GM12878 (cell line): ENCODE measurements at regions not wholly inside any gene's neighbourhood (a gene's known extent, or its start where the extent isn't known, plus 50 kb on each side); places are given as distances from the start of the nearest gene placed in this dataset.

Experiments
- CTCF ChIP-seq, 3 experiments: IDR thresholded peaks in 2 of 3; conservative IDR thresholded peaks in 1 of 3; 2 replicates each; pipeline ENCODE4 v1.5.1; 2011; ENCODE audit warnings: low read depth in 3 of 3, low read length in 3 of 3, mild to moderate bottlenecking in 3 of 3, control low read depth in 2 of 3, moderate library complexity in 2 of 3, inconsistent platforms in 1 of 3, mixed read lengths in 1 of 3; ENCODE audit not compliant: control insufficient read depth in 2 of 3, insufficient read depth in 1 of 3; ENCODE audit errors: extremely low read depth in 1 of 3
- TARDBP ChIP-seq: IDR thresholded peaks from 2 replicates; pipeline ENCODE4 v1.6.1; 2016; ENCODE audit warnings: borderline replicate concordance
- YY1 ChIP-seq: IDR thresholded peaks from 2 replicates; pipeline ENCODE4 v1.6.1; 2011; ENCODE audit warnings: low read depth, mild to moderate bottlenecking, low read length

- TF ChIP-seq CTCF (IDR thresholded peaks at IDR 0.05 in 2 of 3, conservative IDR thresholded peaks at IDR 0.05 in 1 of 3; ENCODE audit: control insufficient read depth in 2 of 3, extremely low read depth in 1 of 3, insufficient read depth in 1 of 3, low read depth in 3 of 3, low read length in 3 of 3) (no peak), YY1 (no peak), TARDBP (no peak)
These were observed 362.0 kb downstream of the RFC3 start for GRCh38 chr13:34179927-34180326.
